AG04449 (cell line): ENCODE measurements at regions not wholly inside any gene's neighbourhood (a gene's known extent, or its start where the extent isn't known, plus 50 kb on each side); places are given as distances from the start of the nearest gene placed in this dataset.

Experiments used
- CTCF ChIA-PET: fragments of 350-600 bp; formaldehyde crosslinking; extraction: SDS; loops from one replicate; lab custom pipeline; 2021; ENCODE audit warnings: antibody characterized with exemption; lab: Yijun Ruan, JAX
- POLR2A ChIA-PET: fragments of 400-600, 350-600 bp; formaldehyde crosslinking; extraction: SDS; loops from one replicate; lab custom pipeline; 2020; ENCODE audit warnings: antibody characterized with exemption, inconsistent platforms; lab: Yijun Ruan, JAX
- DNase-seq: peaks from one replicate; pipeline ENCODE4 v3.0.0-alpha.2; 2010; ENCODE audit warnings: low read depth, low spot score
- H3K4me3 ChIP-seq: 2 replicates; pipeline ENCODE4 v1.5.1; 2011; ENCODE audit warnings: low read depth, mild to moderate bottlenecking, control low read depth, low read length
- TF ChIP-seq, protein P1 (sequence below): IDR thresholded peaks from one replicate; pipeline ENCODE4 v1.5.1; 2011; ENCODE audit warnings: mild to moderate bottlenecking, moderate library complexity, low read length, control low read depth, inconsistent platforms; ENCODE audit not compliant: insufficient read depth; ENCODE audit errors: missing control alignments

DNA sequence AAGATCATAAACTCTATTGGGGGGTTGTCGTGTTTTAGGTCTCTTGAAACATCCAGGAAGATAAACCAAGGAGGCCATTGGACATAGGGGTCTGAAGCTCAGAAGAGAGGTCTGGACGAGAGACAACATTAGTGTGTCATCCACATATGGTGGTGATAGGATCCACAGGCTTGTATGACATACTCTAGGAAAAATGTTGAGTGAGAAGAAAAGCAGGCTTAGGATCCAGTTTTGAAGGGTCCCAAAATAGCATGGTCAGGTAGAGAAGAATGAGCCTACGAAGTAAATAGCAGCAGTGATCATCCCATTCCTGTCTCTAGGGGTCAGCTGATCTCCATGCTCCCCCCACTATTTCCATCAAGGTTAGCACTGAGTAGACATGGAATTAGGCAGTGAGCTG is 166.8 kb downstream of the ANKRD30B start:
- CTCF ChIA-PET = no interaction called here

DNA sequence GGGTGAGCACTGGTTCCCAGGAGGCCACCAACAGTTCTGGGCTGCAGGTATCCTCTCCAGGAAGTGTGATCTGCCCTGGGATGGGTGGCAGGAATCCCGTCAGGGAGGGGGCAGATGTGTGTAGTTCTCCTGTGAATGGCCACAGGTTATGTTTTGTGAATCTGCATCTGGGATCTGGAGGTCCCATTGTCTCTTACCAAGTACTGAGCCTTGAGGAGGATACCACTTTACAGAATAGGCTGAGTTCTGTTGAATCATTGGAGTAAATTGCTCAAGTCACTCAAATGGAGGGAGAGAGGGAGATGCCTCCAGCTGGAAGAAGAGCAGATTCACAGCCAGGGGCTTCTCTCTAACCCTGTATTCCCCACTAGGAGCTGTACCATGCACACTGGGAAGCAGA is 168.2 kb downstream of the ANKRD30B start:
- H3K4me3 ChIP-seq = no peak overlapping the region
- ChIA-PET POLR2A (no interaction called here), CTCF (no interaction called here)
- no peak for DNase-seq
- TF ChIP-seq, protein P1, sequence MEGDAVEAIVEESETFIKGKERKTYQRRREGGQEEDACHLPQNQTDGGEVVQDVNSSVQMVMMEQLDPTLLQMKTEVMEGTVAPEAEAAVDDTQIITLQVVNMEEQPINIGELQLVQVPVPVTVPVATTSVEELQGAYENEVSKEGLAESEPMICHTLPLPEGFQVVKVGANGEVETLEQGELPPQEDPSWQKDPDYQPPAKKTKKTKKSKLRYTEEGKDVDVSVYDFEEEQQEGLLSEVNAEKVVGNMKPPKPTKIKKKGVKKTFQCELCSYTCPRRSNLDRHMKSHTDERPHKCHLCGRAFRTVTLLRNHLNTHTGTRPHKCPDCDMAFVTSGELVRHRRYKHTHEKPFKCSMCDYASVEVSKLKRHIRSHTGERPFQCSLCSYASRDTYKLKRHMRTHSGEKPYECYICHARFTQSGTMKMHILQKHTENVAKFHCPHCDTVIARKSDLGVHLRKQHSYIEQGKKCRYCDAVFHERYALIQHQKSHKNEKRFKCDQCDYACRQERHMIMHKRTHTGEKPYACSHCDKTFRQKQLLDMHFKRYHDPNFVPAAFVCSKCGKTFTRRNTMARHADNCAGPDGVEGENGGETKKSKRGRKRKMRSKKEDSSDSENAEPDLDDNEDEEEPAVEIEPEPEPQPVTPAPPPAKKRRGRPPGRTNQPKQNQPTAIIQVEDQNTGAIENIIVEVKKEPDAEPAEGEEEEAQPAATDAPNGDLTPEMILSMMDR = no peak

More for the DNA sequence above, 166.8 kb downstream of the ANKRD30B start:
- TF ChIP-seq, protein P1 = no peak
- DNase-seq = no peak
- no peak overlapping the region for H3K4me3 ChIP-seq
- POLR2A ChIA-PET = no interaction called here

DNA sequence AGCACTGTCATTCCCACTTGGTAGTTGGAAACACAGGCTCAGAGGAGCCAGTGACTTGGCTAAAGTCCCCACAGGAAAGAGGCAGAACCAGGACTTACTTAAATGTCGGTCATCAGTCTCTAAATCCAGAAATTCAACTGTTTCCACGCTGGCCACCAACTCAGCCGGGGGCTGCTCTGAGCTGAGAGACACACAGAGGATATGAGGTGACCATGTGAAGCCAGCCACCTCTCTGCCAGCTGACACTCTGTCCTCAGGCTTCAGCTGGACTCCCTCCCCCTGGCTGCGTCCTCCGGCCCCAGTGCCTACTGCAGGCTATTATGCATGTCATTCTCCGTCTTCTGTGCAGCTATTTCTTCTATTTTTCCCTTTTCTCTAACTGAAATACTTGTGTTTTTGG is 168.9 kb downstream of the ANKRD30B start:
- no peak overlapping the region for H3K4me3 ChIP-seq
- POLR2A ChIA-PET = no interaction called here
- TF ChIP-seq, protein P1 = no peak
- CTCF ChIA-PET = no interaction called here
- no peak for DNase-seq

DNA sequence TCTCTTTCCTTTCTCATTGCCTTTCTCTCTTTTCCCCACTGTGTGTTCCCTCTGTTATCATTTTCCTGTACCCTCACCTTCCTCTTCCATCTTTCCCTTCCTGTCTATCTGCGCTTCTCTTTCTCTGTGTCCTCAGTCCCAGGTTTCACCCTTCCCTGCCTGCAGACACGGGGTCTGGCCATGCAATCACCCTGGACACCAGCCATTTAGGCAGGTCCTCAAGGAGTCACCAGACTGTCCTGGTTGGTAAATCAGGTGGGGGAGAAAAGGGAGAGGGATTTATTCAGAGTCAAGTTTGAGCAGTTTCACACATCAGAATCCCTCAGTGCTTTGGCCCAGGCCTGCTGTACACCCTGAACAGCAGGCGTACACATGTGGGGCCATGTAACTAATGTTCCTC is 169.3 kb downstream of the ANKRD30B start:
- CTCF ChIA-PET = no interaction called here
- TF ChIP-seq, protein P1 = no peak
- POLR2A ChIA-PET = no interaction called here
- DNase-seq = no peak
- H3K4me3 ChIP-seq = no peak overlapping the region

DNA sequence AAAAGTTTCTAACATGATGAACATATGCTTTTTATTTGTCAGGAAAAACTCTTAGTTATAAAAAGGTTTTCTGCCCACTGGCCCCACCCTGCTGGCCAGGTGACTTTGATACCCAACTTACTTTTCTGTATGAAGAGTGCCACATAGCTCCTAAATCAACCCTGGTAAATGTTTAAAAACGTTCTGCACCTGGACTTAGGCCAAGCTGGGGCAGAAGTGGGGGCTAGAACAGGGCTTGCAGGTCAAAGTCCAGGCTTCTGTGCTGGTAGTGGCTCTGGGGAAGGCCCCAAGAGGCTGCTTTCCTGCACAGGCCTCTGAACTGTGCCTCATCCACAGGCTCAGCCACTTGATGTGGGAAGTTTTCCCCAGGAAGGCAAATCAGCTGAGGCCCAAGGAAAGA is 171.7 kb downstream of the ANKRD30B start:
- ChIA-PET CTCF (no interaction called here), POLR2A (no interaction called here)

DNA sequence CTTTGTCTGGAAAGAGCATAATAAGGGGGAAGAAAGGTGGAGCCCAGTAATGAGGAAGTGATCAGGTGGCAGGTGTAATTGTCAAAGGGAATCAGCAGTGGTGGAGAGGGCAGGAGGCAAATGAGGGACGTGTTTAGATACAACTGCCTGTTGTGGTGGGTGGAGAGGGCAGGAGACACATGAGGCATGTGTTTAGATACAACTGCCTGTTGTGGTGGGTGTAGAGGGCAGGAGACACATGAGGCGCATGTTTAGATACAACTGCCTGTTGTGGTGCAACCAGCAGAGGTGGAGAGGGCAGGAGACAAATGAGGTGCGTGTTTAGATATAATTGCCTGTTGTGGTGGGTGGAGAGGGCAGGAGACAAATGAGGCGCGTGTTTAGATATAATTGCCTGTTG is 173.1 kb downstream of the ANKRD30B start:
- CTCF ChIA-PET = no interaction called here
- TF ChIP-seq, protein P1 = no peak
- POLR2A ChIA-PET = no interaction called here
- H3K4me3 ChIP-seq = no peak overlapping the region
- DNase-seq = no peak

More for the DNA sequence above, 171.7 kb downstream of the ANKRD30B start:
- no peak for DNase-seq
- TF ChIP-seq, protein P1 = no peak
- no peak overlapping the region for H3K4me3 ChIP-seq

DNA sequence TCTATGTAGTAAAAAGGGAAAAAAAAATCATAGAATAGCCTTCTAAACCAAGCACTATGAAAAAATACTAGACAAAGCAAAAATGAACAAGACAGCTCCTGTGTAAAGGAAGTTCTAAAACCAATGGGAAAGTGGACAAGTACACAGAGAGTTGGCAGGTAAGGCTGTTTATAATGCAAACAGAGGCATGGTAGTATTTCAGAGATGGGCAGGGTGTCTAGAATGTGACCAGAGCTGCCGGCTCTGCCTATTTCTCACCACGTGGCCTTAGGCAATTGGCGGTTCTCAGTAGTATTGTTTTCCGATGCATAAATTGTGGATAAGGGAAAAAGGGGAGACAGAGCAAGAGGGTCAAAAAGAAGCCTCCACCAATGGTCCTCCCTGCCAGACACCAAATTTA is 173.6 kb downstream of the ANKRD30B start:
- CTCF ChIA-PET = no interaction called here
- TF ChIP-seq, protein P1 = no peak
- no peak overlapping the region for H3K4me3 ChIP-seq
- POLR2A ChIA-PET = no interaction called here
- no peak for DNase-seq
